ENCODE measurements at regions not wholly inside any gene's neighbourhood (a gene's known extent, or its start where the extent isn't known, plus 50 kb on each side); places are given as distances from the start of the nearest gene placed in this dataset.

GRCh38 chr4:138567696-138568095 is 325.5 kb upstream of the SLC7A11 start:
- no peak for DNase-seq (ENCODE audit: low read depth in 2 of 2)

GRCh38 chr4:138565576-138565975 is 323.4 kb upstream of the SLC7A11 start:
- DNase-seq (ENCODE audit: low read depth in 2 of 2) = no peak

GRCh38 chr4:138562544-138562991 is 320.4 kb upstream of the SLC7A11 start:
- DNase-seq (ENCODE audit: low read depth in 2 of 2) = no peak

- DNase-seq (ENCODE audit: low read depth in 2 of 2) = no peak
Measured at GRCh38 chr4:138561906-138562305, 319.8 kb upstream of the SLC7A11 start.

- no peak for DNase-seq (ENCODE audit: low read depth in 2 of 2)
Measured at GRCh38 chr4:138561276-138561880, 319.2 kb upstream of the SLC7A11 start.

- no peak for DNase-seq (ENCODE audit: low read depth in 2 of 2)
Measured at GRCh38 chr4:138560448-138560847, 318.3 kb upstream of the SLC7A11 start.

- DNase-seq (ENCODE audit: low read depth in 2 of 2) = no peak
Measured at GRCh38 chr4:138558886-138559285, 316.7 kb upstream of the SLC7A11 start.

- DNase-seq (ENCODE audit: low read depth in 2 of 2) = no peak
Measured at GRCh38 chr4:138555584-138555983, 313.4 kb upstream of the SLC7A11 start.

GRCh38 chr4:138555108-138555507 is 313.0 kb upstream of the SLC7A11 start:
- DNase-seq (ENCODE audit: low read depth in 2 of 2) = no peak

GRCh38 chr4:138553001-138553845 is 311.1 kb upstream of the SLC7A11 start:
- no peak for DNase-seq (ENCODE audit: low read depth in 2 of 2)

- no peak for DNase-seq (ENCODE audit: low read depth in 2 of 2)
Measured at GRCh38 chr4:138542191-138542776, 300.1 kb upstream of the SLC7A11 start.

- DNase-seq (ENCODE audit: low read depth in 2 of 2) = no peak
Measured at GRCh38 chr4:138540056-138540800, 298.1 kb upstream of the SLC7A11 start.

GRCh38 chr4:138538743-138539142 is 296.6 kb upstream of the SLC7A11 start:
- no peak for DNase-seq (ENCODE audit: low read depth in 2 of 2)

GRCh38 chr4:138537731-138538490 is 295.8 kb upstream of the SLC7A11 start:
- no peak for DNase-seq (ENCODE audit: low read depth in 2 of 2)

- DNase-seq (ENCODE audit: low read depth in 2 of 2) = no peak
Measured at GRCh38 chr4:138535316-138535715, 293.2 kb upstream of the SLC7A11 start.

- DNase-seq (ENCODE audit: low read depth in 2 of 2) = no peak
Measured at GRCh38 chr4:138522366-138522765, 280.2 kb upstream of the SLC7A11 start.

- DNase-seq (ENCODE audit: low read depth in 2 of 2) = no peak
Measured at GRCh38 chr4:138521809-138522208, 279.7 kb upstream of the SLC7A11 start.

GRCh38 chr4:138519436-138519835 is 277.3 kb upstream of the SLC7A11 start:
- no peak for DNase-seq (ENCODE audit: low read depth in 2 of 2)

GRCh38 chr4:138513535-138513934 is 271.4 kb upstream of the SLC7A11 start:
- no peak for DNase-seq (ENCODE audit: low read depth in 2 of 2)

- no peak for DNase-seq (ENCODE audit: low read depth in 2 of 2)
Measured at GRCh38 chr4:138512756-138513155, 270.6 kb upstream of the SLC7A11 start.

GRCh38 chr4:138510053-138510452 is 267.9 kb upstream of the SLC7A11 start:
- DNase-seq (ENCODE audit: low read depth in 2 of 2) = no peak
